C4-2B (cell line): ENCODE measurements at regions not wholly inside any gene's neighbourhood (a gene's known extent, or its start where the extent isn't known, plus 50 kb on each side); places are given as distances from the start of the nearest gene placed in this dataset.

ENCODE experiments used
- H3K27ac ChIP-seq: fragments of 450-650 bp; 2 replicates; pipeline ENCODE4 v1.5.1; 2017
- CTCF ChIP-seq: fragments of 450-650 bp; conservative IDR thresholded peaks from 2 replicates; pipeline ENCODE4 v1.5.1; 2017; ENCODE audit warnings: mild to moderate bottlenecking
- ZFX ChIP-seq: fragments of 450-650 bp; IDR thresholded peaks from 2 replicates; pipeline ENCODE4 v1.6.1; 2017

DNA sequence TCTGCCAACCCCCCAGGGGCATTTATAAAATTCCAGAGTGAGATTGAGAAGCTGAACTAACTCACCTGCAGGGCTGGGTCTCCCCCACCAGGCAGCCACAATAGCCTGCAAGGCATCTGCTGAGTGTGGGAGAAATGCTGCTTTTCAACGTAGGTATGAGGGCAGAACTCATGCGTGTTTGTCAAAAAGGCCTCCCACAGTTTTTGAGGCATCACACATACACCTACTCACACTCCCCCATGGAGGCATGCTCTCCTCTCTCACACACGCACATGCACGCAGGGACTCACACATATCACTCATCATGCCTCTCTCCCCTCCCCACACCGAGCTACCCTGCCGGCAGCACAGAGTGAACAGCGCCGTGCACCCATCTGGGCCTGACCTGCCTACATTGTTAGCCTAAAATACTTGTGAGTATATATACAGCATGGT lies 390.5 kb downstream of the FGF9 start:
- no peak overlapping the region for H3K27ac ChIP-seq

DNA sequence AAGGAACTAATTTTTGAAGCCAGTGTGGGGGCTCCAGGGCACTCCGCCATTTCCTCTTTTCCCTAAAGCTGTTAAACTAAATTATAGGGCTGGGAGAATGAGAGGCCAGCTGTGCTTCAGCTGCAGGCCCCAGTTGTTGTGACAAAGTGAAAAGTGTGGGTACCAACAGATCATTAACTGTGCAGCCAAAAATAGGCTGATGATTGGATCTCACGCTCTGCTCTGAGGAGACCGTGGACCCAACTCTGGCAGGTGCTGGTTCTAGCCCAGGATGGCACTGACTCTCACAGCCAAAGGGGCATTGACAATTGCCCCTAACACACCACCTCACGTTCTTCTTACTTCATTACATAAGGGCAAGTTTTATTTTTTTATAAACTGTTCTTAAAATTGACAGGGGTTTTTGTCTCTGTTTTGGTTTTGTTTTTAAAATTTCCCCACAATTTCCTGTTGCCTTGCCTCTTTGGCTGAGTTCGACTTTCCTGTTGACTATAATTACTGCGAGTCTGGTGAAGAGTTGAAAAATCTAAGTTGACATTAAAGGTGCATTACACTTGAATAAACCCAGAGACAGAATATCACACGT lies 391.0 kb downstream of the FGF9 start:
- no peak for TF ChIP-seq ZFX
- no peak for TF ChIP-seq CTCF
- no peak overlapping the region for H3K27ac ChIP-seq

More for the DNA sequence above, 390.5 kb downstream of the FGF9 start:
- TF ChIP-seq CTCF = no peak
- TF ChIP-seq ZFX = no peak

- TF ChIP-seq ZFX (no peak), CTCF (no peak)
- H3K27ac ChIP-seq = no peak overlapping the region
Measured at GRCh38 chr13:22062478-22063205, 391.8 kb downstream of the FGF9 start.

- no peak overlapping the region for H3K27ac ChIP-seq
- TF ChIP-seq ZFX (no peak), CTCF (no peak)
Measured at GRCh38 chr13:22063416-22064124, 392.7 kb downstream of the FGF9 start.

DNA sequence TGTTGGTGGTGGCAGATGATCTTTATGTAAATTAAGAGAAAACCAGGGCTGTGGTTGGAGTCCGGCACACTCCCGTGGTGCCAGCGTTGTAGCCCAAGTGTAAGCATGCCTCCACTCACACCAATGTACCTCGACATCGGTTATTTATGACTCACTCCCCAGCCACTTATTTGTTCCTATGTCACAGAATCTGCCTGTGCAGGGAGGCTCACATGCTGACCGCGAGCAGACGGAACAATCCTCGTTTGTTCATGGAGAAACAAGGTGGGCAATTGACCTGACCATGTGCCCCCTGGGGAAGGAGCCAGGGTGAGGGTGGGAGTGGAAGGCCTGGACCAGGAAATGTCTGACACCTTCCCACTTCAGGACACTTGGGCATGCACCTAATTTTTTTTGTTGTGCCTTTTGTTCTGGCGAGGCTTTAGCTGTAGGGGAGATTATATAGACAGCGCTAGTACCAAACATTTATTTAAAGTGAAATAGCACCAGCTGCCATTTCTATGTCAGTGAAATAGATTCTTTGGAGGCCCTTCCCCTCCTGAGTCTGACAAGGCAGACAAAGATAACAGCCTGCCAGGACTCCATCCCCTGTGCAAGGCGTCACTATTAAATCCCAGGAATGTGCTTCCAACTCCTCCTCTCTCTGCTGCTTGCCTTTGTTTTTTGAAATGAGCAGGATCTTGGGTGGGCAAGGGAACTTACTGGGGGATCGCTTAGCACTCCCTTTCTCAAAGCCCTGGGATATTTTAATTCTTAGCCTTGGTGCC lies 394.2 kb downstream of the FGF9 start:
- no peak overlapping the region for H3K27ac ChIP-seq
- TF ChIP-seq ZFX = no peak
- no peak for TF ChIP-seq CTCF

GRCh38 chr13:22073718-22074117 lies 402.8 kb downstream of the FGF9 start:
- no peak for TF ChIP-seq ZFX
- no peak for TF ChIP-seq CTCF

More at GRCh38 chr13:22073718-22074117, 402.8 kb downstream of the FGF9 start:
- H3K27ac ChIP-seq = no peak overlapping the region
